ENCODE measurements at regions not wholly inside any gene's neighbourhood (a gene's known extent, or its start where the extent isn't known, plus 50 kb on each side); places are given as distances from the start of the nearest gene placed in this dataset.
A peak's percentile ranks its signal among the peaks of the same experiment; 100 is the strongest.

- Histone ChIP-seq H2AK5ac (ENCODE audit: low read depth, low read length) (peak overlapping the region; percentile 25; the same call in 1 of the 2 replicates), H3K18ac (ENCODE audit: low read depth, low read length) (peak overlapping the region; percentile 73), H4K8ac (ENCODE audit: low read depth in 2 of 2, low read length in 2 of 2) (peak overlapping the region in 1 of 2 experiments; percentile 29; a peak in 1 of 4 replicates), H4K91ac (ENCODE audit: insufficient read depth, low read depth, low read length) (peak overlapping the region; percentile 28; the same call in 1 of the 2 replicates), H3K9me3 (ENCODE audit: control insufficient read depth, insufficient read depth, low read length) (no peaks in the 10 kb centered on the region), H4K5ac (ENCODE audit: low read depth, low read length) (peak overlapping the region; percentile 87), H2AFZ (replicated peaks; ENCODE audit: low read length, poor library complexity) (no peak overlapping the region), H3K9me1 (ENCODE audit: insufficient read depth, low read length) (peaks cover 4% of the 10 kb centered on the region), H3K56ac (ENCODE audit: extremely low read depth, insufficient read depth, low read length) (no peak overlapping the region), H2BK20ac (ENCODE audit: low read depth, low read length) (0 out of 2 replicates have a peak overlapping the region, but pooled peaks have one; percentile 22), H3K4ac (ENCODE audit: low read depth, low read length) (peak overlapping the region; percentile 47; the same call in 1 of the 2 replicates), H3K4me2 (ENCODE audit: low read depth, low read length) (peak overlapping the region; percentile 29), H3K79me1 (ENCODE audit: low read depth in 1 of 2, low read length in 2 of 2) (no peaks in the 10 kb centered on the region), H3K4me1 (ENCODE audit: control insufficient read depth, insufficient read depth, low read length) (peaks cover 6% of the 10 kb centered on the region), H2AK9ac (replicated peaks; ENCODE audit: low read depth, low read length, poor library complexity) (peak overlapping the region; percentile 8), H4K20me1 (ENCODE audit: insufficient read depth, low read length) (no peaks in the 10 kb centered on the region), H2BK5ac (ENCODE audit: low read depth, low read length, poor library complexity, severe bottlenecking) (no peak overlapping the region), H2BK120ac (ENCODE audit: low read depth, low read length) (peak overlapping the region; percentile 1; the same call in 1 of the 2 replicates), H3K27ac (ENCODE audit: insufficient read depth, low read length) (peak overlapping the region; percentile 40; the same call in 1 of the 2 replicates), H3K27me3 (ENCODE audit: control insufficient read depth, insufficient read depth, low read length) (no peaks in the 10 kb centered on the region), H3K36me3 (ENCODE audit: control insufficient read depth, insufficient read depth, low read length) (no peaks in the 10 kb centered on the region), H3K23ac (ENCODE audit: low read depth, low read length) (peak overlapping the region; percentile 6; the same call in 1 of the 2 replicates), H3K9ac (ENCODE audit: low read depth, low read length) (0 out of 2 replicates have a peak overlapping the region, but pooled peaks have one; percentile 10), H2BK15ac (ENCODE audit: low read depth, low read length) (peak overlapping the region; percentile 33; the same call in 1 of the 3 replicates), H3K14ac (replicated peaks; ENCODE audit: low read depth, low read length) (peak overlapping the region; percentile 26), H3K4me3 (ENCODE audit: insufficient read depth, low read depth, low read length) (no peak overlapping the region)
- TF ChIP-seq MAZ (IDR thresholded peaks at IDR 0.05; ENCODE audit: borderline replicate concordance, low read depth, low read length) (no peak), POLR2A (IDR thresholded peaks at IDR 0.05; ENCODE audit: low read depth, low read length) (no peak), USF2 (IDR thresholded peaks at IDR 0.05; ENCODE audit: low read depth, low read length) (no peak), MXI1 (IDR thresholded peaks at IDR 0.05; ENCODE audit: borderline replicate concordance, low read depth, low read length) (no peak), RAD21 (IDR thresholded peaks at IDR 0.05; ENCODE audit: low read length) (no peak), RCOR1 (IDR thresholded peaks at IDR 0.05; ENCODE audit: insufficient replicate concordance, low read length) (no peak), CTCF (conservative IDR thresholded peaks at IDR 0.05; ENCODE audit: low read depth, low read length) (no peak), FOS (IDR thresholded peaks at IDR 0.05; ENCODE audit: low read depth, low read length) (no peak)
- in situ Hi-C loops (cut with MboI; ENCODE audit: low sequenced_read_pairs) (no loop called here), intact Hi-C loops (cut with micrococcal nuclease) (no loop called here), dilution Hi-C loops (cut with HindIII; ENCODE audit: low sequenced_read_pairs, unreplicated experiment) (no loop called here)
- no TSS peak for BruUV-seq (replicated peaks)
- POLR2A ChIA-PET (ENCODE audit: unreplicated experiment) = no interaction called here
- DNase-seq (no peak), ATAC-seq (ENCODE audit: low read depth) (no peak)
- no CpG with 5 or more reads among the region's 3 CpGs for WGBS, 2 experiments (ENCODE audit: extremely low coverage in 2 of 2, insufficient read length in 1 of 2)
- CTCF ChIA-PET = no interaction called here
Observed at GRCh38 chr12:93134893-93135285, 205.8 kb upstream of the EEA1 start.

Measured in IMR-90 (cell line).